ENCODE measurements at regions not wholly inside any gene's neighbourhood (a gene's known extent, or its start where the extent isn't known, plus 50 kb on each side); places are given as distances from the start of the nearest gene placed in this dataset.

DNA sequence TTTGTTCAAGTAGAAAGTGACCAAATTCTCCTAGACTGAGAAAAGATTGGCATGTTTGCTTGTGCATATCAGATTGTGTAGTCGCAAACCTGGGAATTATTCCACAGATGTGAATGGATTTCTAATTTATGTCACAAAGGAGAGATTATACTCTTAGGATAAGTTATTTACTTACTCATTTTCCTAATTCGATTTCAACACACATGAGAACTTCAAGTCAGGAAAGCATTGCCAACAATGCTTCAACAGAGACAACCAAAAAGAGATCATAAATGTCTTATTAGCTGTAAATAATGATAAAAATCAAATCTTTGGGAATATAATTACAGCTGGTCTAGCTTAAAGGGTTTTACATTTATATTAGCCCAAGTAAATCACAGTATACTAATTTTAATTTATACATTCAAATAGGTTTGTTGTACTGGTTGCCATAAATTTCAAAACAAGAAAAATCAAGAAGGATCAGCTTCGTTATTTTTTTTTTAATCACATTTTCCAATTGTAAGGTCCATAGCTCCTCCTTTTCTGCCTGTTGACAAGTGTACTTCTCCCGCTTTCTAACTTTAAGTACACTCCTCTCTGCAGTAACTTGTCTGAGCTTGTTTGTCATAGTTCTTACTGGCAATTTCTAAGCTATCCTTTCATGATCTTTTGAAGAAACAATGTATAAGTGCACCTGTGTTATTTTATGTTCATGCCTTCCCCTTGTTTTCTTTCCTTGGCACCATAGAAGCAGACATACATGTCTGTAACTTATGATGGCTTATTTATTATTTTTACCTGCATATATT is 246.6 kb downstream of the DEPDC1B start:
- TF ChIP-seq CTCF (IDR thresholded peaks at IDR 0.05; ENCODE audit: insufficient read depth, low read length, poor library complexity, severe bottlenecking), result no peak
- Histone ChIP-seq H3K36me3 (ENCODE audit: control insufficient read depth, insufficient read depth, low read length) (no peaks in the 10 kb centered on the region), H3K4me3 (ENCODE audit: low read depth, low read length) (no peak overlapping the region), H3K27me3 (ENCODE audit: control insufficient read depth, insufficient read depth, low read length) (no peaks in the 10 kb centered on the region)
- no peak for DNase-seq (ENCODE audit: low read depth)

- no peak overlapping the region for H3K4me3 ChIP-seq (ENCODE audit: low read depth, low read length)
- TF ChIP-seq CTCF (IDR thresholded peaks at IDR 0.05; ENCODE audit: insufficient read depth, low read length, poor library complexity, severe bottlenecking), result no peak
- no peaks in the 10 kb centered on the region for H3K36me3 ChIP-seq (ENCODE audit: control insufficient read depth, insufficient read depth, low read length)
- no peaks in the 10 kb centered on the region for H3K27me3 ChIP-seq (ENCODE audit: control insufficient read depth, insufficient read depth, low read length)
- no peak for DNase-seq (ENCODE audit: low read depth)
Measured at GRCh38 chr5:60448600-60448999, 251.4 kb downstream of the DEPDC1B start.

DNA sequence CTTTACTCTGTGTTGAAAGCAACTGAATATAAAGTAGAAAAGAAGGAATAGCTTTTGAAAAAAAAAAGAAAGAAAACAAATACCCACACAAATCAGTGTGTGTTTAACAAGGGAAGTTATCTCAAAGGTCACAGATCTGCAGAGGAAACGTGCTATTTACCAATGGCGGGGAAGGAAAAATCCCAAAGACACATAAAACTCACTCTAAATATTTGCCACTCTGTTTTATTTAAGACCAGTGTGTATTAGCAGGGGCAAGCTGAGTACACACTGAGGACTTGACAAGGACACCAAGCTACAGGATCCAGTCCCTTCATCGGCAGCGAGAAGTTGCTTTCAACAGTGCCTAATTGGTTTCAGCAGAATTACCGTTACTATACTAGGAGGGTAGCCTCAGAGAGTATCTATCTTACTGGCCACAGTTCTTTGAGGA is 252.5 kb downstream of the DEPDC1B start:
- Histone ChIP-seq H3K27me3 (ENCODE audit: control insufficient read depth, insufficient read depth, low read length) (no peaks in the 10 kb centered on the region), H3K4me3 (ENCODE audit: low read depth, low read length) (no peak overlapping the region), H3K36me3 (ENCODE audit: control insufficient read depth, insufficient read depth, low read length) (no peaks in the 10 kb centered on the region)
- no peak for TF ChIP-seq CTCF (IDR thresholded peaks at IDR 0.05; ENCODE audit: insufficient read depth, low read length, poor library complexity, severe bottlenecking)
- no peak for DNase-seq (ENCODE audit: low read depth)

DNA sequence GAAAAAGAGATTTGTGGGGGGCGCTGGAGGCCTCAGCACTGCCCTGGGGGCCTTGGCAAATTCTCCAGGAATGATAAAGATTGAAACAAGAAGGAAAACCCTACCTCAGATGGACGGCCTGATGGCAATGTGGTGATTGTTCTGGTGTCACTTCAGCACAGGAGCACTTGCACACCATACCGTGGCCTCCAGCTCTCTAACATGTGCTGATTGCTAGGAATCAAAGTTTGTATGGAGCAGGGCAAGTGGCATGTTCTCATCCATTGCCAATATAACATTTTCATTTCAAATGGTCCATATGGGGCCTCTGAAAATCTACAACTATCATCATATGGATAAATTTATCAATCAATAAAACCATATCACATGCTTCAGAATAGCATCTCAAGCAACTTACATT is 253.0 kb downstream of the DEPDC1B start:
- no peak overlapping the region for H3K4me3 ChIP-seq (ENCODE audit: low read depth, low read length)
- no peak for DNase-seq (ENCODE audit: low read depth)
- no peaks in the 10 kb centered on the region for H3K27me3 ChIP-seq (ENCODE audit: control insufficient read depth, insufficient read depth, low read length)
- no peaks in the 10 kb centered on the region for H3K36me3 ChIP-seq (ENCODE audit: control insufficient read depth, insufficient read depth, low read length)
- no peak for TF ChIP-seq CTCF (IDR thresholded peaks at IDR 0.05; ENCODE audit: insufficient read depth, low read length, poor library complexity, severe bottlenecking)

DNA sequence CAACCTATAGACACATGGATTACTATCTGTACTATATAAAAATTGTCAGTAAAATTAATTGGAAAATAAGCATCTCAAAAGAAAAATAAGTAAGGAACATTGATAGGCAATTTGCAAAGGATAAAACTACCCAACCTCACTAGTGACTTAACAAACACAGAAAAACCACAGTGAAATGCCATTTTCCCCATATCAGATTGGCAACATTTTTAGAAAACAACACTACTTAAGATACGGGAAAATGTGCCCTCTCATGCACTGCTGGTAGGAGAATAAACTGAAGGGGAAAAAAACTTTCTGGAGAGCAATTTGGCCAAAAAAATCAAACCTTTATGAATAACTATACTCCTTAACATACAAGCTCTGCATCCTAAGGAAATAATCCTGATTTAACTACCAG is 254.0 kb downstream of the DEPDC1B start:
- Histone ChIP-seq H3K4me3 (ENCODE audit: low read depth, low read length) (no peak overlapping the region), H3K27me3 (ENCODE audit: control insufficient read depth, insufficient read depth, low read length) (no peaks in the 10 kb centered on the region), H3K36me3 (ENCODE audit: control insufficient read depth, insufficient read depth, low read length) (no peaks in the 10 kb centered on the region)
- no peak for TF ChIP-seq CTCF (IDR thresholded peaks at IDR 0.05; ENCODE audit: insufficient read depth, low read length, poor library complexity, severe bottlenecking)
- DNase-seq (ENCODE audit: low read depth), result no peak

DNA sequence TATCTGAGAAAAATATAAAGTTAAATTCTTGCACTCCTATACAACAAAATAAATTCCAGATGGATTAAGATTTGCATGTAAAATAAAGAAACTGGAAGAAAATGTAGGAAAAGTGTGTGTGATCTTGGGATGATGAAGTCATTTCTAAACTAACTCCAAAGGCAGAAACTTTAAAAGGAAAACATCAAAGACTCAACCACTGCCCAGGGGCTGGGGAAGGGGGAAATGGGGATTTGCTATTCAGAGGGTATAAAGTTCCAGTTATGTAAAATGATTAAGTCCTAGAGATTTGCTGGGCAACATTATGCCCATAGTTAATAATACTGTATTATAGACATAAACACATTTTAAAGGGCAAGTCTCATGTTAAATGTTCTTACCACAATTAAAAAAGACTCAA is 254.5 kb downstream of the DEPDC1B start:
- TF ChIP-seq CTCF (IDR thresholded peaks at IDR 0.05; ENCODE audit: insufficient read depth, low read length, poor library complexity, severe bottlenecking), result no peak
- no peak overlapping the region for H3K4me3 ChIP-seq (ENCODE audit: low read depth, low read length)
- DNase-seq (ENCODE audit: low read depth), result no peak
- H3K36me3 ChIP-seq (ENCODE audit: control insufficient read depth, insufficient read depth, low read length), result no peaks in the 10 kb centered on the region
- no peaks in the 10 kb centered on the region for H3K27me3 ChIP-seq (ENCODE audit: control insufficient read depth, insufficient read depth, low read length)

All from kidney epithelial cell (primary cell).